Hypothalamus (tissue), 51 donors: ENCODE measurements at regions not wholly inside any gene's neighbourhood (a gene's known extent, or its start where the extent isn't known, plus 50 kb on each side); places are given as distances from the start of the nearest gene placed in this dataset.
"Not testable (repeated sequence)": the region's sequence is repeated elsewhere in the genome, so short reads cannot be mapped to it uniquely, and the experiment has no call there.

Experiments used
- DNase-seq, 51 donors: peaks; one replicate each; lab custom pipeline; 2025; lab: John Stamatoyannopoulos, UW

GRCh38 chr14:37650356-37651037, 55.1 kb downstream of the TTC6 start:
- DNase-seq = no peak

GRCh38 chr14:37652042-37652441, 56.6 kb downstream of the TTC6 start:
- DNase-seq = no peak

- no peak for DNase-seq
Measured at GRCh38 chr14:37655418-37655817, 60.0 kb downstream of the TTC6 start.

- no peak for DNase-seq
Measured at GRCh38 chr14:37658156-37658555, 62.7 kb downstream of the TTC6 start.

- DNase-seq = no peak
Measured at GRCh38 chr14:37663498-37663897, 68.1 kb downstream of the TTC6 start.

- DNase-seq = no peak
Measured at GRCh38 chr14:37665479-37665878, 70.0 kb downstream of the TTC6 start.

GRCh38 chr14:37665951-37666350, 70.5 kb downstream of the TTC6 start:
- DNase-seq = no peak

- no peak for DNase-seq
Measured at GRCh38 chr14:37668646-37669045, 73.2 kb downstream of the TTC6 start.

- DNase-seq = no peak
Measured at GRCh38 chr14:37669242-37669641, 73.8 kb downstream of the TTC6 start.

- DNase-seq = no peak
Measured at GRCh38 chr14:37673439-37673838, 78.0 kb downstream of the TTC6 start.

GRCh38 chr14:37678916-37679315, 83.5 kb downstream of the TTC6 start:
- DNase-seq = no peak

- DNase-seq = no peak
Measured at GRCh38 chr14:37681486-37681885, 86.1 kb downstream of the TTC6 start.

- not testable (repeated sequence) for DNase-seq
Measured at GRCh38 chr14:37692680-37693079, 97.3 kb downstream of the TTC6 start.

- not testable (repeated sequence) for DNase-seq
Measured at GRCh38 chr14:37693420-37693819, 98.0 kb downstream of the TTC6 start.

- DNase-seq = no peak
Measured at GRCh38 chr14:37695866-37696265, 100.4 kb downstream of the TTC6 start.

GRCh38 chr14:37697489-37698121, 102.2 kb downstream of the TTC6 start:
- no peak for DNase-seq

GRCh38 chr14:37698840-37699777, 103.7 kb downstream of the TTC6 start:
- DNase-seq = no peak

GRCh38 chr14:37707716-37708115, 112.3 kb downstream of the TTC6 start:
- no peak for DNase-seq

- DNase-seq = no peak
Measured at GRCh38 chr14:37708481-37708880, 113.1 kb downstream of the TTC6 start.

GRCh38 chr14:37709419-37710195, 114.2 kb downstream of the TTC6 start:
- DNase-seq = no peak

GRCh38 chr14:37711356-37711830, 116.0 kb downstream of the TTC6 start:
- DNase-seq = no peak
